Fibroblast of pulmonary artery (primary cell): ENCODE measurements at regions not wholly inside any gene's neighbourhood (a gene's known extent, or its start where the extent isn't known, plus 50 kb on each side); places are given as distances from the start of the nearest gene placed in this dataset.
"Not testable (repeated sequence)": the region's sequence is repeated elsewhere in the genome, so short reads cannot be mapped to it uniquely, and the experiment has no call there.

Source experiments
- DNase-seq: peaks from one replicate; pipeline ENCODE4 v3.0.0-alpha.2; 2010; ENCODE audit warnings: low read depth
- H3K4me3 ChIP-seq: replicated peaks from 2 replicates; pipeline ENCODE4 v1.5.1; 2011; ENCODE audit warnings: low read depth, mild to moderate bottlenecking, control low read depth, low read length, moderate library complexity
- TF ChIP-seq, protein P1 (sequence below): IDR thresholded peaks from 2 replicates; pipeline ENCODE4 v1.5.1; 2011; ENCODE audit warnings: mild to moderate bottlenecking, control low read depth, low read length, inconsistent platforms; ENCODE audit errors: missing control alignments

DNA sequence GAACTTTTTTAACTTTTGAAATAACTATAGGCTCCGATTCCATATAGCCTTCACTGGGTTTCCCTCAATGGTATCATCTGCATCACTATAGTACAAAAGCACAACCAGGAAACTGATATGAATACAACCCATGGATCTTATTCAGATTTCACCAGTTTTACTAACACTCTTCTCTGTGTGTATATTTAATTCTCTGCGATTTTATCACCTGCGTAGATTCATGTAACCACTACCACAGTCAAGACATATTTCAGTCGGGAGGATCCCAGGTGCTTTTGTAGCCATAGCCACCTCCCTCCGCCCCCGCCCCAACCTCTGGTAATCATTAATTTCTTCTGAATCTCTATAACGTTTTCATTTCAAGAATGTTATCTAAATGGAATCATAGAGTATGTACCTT, 82.8 kb upstream of the C7orf33 start:
- TF ChIP-seq, protein P1, sequence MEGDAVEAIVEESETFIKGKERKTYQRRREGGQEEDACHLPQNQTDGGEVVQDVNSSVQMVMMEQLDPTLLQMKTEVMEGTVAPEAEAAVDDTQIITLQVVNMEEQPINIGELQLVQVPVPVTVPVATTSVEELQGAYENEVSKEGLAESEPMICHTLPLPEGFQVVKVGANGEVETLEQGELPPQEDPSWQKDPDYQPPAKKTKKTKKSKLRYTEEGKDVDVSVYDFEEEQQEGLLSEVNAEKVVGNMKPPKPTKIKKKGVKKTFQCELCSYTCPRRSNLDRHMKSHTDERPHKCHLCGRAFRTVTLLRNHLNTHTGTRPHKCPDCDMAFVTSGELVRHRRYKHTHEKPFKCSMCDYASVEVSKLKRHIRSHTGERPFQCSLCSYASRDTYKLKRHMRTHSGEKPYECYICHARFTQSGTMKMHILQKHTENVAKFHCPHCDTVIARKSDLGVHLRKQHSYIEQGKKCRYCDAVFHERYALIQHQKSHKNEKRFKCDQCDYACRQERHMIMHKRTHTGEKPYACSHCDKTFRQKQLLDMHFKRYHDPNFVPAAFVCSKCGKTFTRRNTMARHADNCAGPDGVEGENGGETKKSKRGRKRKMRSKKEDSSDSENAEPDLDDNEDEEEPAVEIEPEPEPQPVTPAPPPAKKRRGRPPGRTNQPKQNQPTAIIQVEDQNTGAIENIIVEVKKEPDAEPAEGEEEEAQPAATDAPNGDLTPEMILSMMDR = no peak
- DNase-seq = no peak
- H3K4me3 ChIP-seq = no peak overlapping the region

DNA sequence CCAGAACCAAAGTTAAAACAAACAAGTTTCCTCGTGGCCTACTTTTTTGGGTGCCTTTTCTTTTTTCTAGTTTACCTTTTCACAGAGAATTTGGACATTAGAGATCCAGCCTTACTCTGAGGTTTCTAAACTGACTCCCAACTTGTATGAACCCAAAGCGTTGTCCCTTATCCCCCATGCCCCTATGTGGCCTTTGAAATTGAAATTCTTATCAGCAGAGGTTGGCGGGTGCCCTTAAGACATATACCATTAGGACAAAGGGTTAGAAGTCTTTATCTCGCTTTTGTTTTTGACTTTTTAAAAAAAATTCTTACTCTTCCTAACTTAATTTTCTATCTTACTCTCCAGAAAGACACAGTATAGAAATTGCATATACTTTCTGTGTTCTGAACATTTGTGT, 76.3 kb upstream of the C7orf33 start:
- no peak overlapping the region for H3K4me3 ChIP-seq
- TF ChIP-seq, protein P1 = no peak
- DNase-seq = no peak

GRCh38 chr7:148515237-148515636, 75.3 kb upstream of the C7orf33 start:
- TF ChIP-seq, protein P1 = no peak
- DNase-seq = no peak
- no peak overlapping the region for H3K4me3 ChIP-seq

DNA sequence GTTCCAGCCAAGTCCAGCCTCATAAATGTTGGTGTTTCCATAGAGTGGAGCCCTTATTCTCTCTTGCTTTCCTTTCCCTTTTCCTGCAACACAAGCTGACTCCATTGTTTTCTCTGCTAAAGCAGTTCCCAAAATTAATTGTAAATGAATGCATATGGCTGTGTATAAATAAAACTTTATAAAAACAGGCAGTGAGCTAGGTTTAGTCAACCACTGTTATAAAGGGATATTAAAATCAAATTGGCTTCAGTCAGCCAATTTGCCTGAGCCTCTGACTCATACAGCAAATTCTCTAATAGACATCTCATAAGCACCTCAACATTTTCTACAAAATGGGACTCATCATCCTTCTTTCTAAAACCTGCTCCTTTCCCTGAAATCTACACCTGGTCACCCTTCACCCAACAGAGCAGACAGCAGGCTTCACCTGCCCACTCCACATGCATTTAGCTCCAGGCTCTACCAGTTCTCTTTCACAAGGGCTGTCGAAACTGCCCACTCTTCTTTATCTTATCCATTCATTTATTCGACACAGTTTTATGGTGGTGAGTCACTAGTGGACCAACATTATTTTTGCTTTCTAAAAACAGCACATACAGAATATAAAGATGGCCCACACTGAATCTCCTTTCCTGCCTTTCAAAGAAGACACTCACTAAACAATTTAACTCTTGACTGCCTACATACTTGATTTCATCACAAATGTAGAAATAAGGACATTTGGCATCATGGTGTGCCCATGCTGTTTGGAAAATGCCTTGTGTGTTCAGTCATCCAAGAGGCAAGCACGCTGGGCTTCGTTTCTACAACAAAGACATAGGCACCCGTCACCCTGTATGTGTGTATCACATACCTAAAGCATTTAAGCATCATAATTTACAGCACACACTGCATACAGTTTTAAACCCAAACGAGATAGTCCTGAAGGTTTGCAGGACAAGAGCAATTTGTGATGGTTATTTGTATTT, 74.6 kb upstream of the C7orf33 start:
- TF ChIP-seq, protein P1 = no peak
- H3K4me3 ChIP-seq = no peak overlapping the region
- DNase-seq = no peak

- DNase-seq, H3K4me3 ChIP-seq: not testable (repeated sequence)
Measured at GRCh38 chr7:148519386-148519785, 71.2 kb upstream of the C7orf33 start.

DNA sequence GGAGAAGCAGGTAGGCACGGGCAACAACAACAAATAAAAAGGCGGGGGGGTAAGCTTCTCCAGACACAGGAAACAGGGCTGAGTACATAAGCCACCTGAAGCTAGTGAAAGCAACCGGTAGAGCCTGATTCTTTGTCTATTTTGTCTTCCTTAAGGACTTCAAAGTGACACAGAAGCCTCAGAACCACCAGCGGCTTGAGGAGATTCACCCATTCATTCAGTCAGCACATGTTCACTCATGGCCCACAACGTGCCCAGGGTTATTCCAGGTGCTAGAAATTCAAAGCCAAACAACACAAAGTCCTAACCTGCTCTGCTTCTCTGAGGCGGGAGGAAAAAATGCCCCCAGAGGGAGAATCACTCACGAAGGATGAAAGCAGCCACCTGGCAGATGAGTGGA, 69.3 kb upstream of the C7orf33 start:
- DNase-seq = no peak
- TF ChIP-seq, protein P1 = no peak
- H3K4me3 ChIP-seq = no peak overlapping the region

DNA sequence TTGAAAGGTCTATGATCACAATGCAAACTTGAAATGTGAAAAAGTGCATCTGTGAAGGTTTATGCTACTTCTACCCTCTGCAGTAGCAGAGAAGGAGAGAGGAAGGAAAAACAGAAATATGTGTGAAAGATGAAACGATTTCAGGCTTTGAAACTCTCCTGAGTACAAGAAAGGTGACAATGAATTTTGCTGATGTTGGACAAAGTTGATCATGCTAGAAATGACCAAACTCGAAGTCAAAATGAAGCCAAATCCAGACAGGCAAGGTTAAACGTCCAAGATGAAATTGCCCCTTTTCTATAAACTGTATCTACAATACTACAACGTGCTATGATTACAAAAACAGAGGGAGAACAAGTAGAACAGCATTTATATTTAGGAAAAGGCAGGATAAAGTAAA, 67.0 kb upstream of the C7orf33 start:
- no peak for DNase-seq
- no peak overlapping the region for H3K4me3 ChIP-seq
- TF ChIP-seq, protein P1 = no peak
